SK-N-SH (cell line): ENCODE measurements at regions not wholly inside any gene's neighbourhood (a gene's known extent, or its start where the extent isn't known, plus 50 kb on each side); places are given as distances from the start of the nearest gene placed in this dataset.

Source experiments
- CTCF ChIP-seq: fragments of 200-600 bp; sonication (generic); IDR thresholded peaks from 2 replicates; pipeline ENCODE4 v1.6.1; 2017; ENCODE audit warnings: antibody characterized with exemption, mild to moderate bottlenecking, moderate library complexity
- ELF1 ChIP-seq: IDR thresholded peaks from 2 replicates; pipeline ENCODE4 v1.4.0; 2012
- FOSL2 ChIP-seq: IDR thresholded peaks from 2 replicates; pipeline ENCODE4 v1.4.0; 2012; ENCODE audit warnings: low read depth, mild to moderate bottlenecking, moderate library complexity, borderline replicate concordance
- FOXM1 ChIP-seq: IDR thresholded peaks from 2 replicates; pipeline ENCODE4 v1.4.0; 2012; ENCODE audit warnings: low read depth, mild to moderate bottlenecking
- JUND ChIP-seq: IDR thresholded peaks from 2 replicates; pipeline ENCODE4 v1.4.0; 2012
- POLR2AphosphoS5 ChIP-seq: IDR thresholded peaks from 2 replicates; pipeline ENCODE4 v1.6.1; 2012; ENCODE audit warnings: low read depth, low read length
- RAD21 ChIP-seq: IDR thresholded peaks from 2 replicates; pipeline ENCODE4 v1.6.1; 2012; ENCODE audit warnings: mild to moderate bottlenecking, low read length
- RFX5 ChIP-seq: IDR thresholded peaks from 2 replicates; pipeline ENCODE4 v1.6.1; 2012; ENCODE audit warnings: mild to moderate bottlenecking, improper control_type of control experiment, low read length
- SIN3A ChIP-seq: IDR thresholded peaks from 2 replicates; pipeline ENCODE4 v1.6.1; 2012; ENCODE audit warnings: low read depth, mild to moderate bottlenecking, low read length, moderate library complexity, borderline replicate concordance

GRCh38 chr20:21901470-21902275 is 196.2 kb downstream of the PAX1 start:
- no peak for TF ChIP-seq ELF1
- no peak for TF ChIP-seq SIN3A
- TF ChIP-seq JUND, result no peak
- no peak for TF ChIP-seq CTCF
- TF ChIP-seq RFX5, result no peak
- TF ChIP-seq RAD21, result no peak
- no peak for TF ChIP-seq FOSL2
- TF ChIP-seq FOXM1, result no peak
- TF ChIP-seq POLR2AphosphoS5, result no peak
